SIG-M5 (cell line): ENCODE measurements at regions not wholly inside any gene's neighbourhood (a gene's known extent, or its start where the extent isn't known, plus 50 kb on each side); places are given as distances from the start of the nearest gene placed in this dataset.
"Not testable (repeated sequence)": the region's sequence is repeated elsewhere in the genome, so short reads cannot be mapped to it uniquely, and the experiment has no call there.

ENCODE experiments used
- DNase-seq: peaks from one replicate; lab custom pipeline; 2025; lab: John Stamatoyannopoulos, UW

GRCh38 chr13:87736849-87737385, 65.7 kb downstream of the SLITRK5 start:
- no peak for DNase-seq

DNA sequence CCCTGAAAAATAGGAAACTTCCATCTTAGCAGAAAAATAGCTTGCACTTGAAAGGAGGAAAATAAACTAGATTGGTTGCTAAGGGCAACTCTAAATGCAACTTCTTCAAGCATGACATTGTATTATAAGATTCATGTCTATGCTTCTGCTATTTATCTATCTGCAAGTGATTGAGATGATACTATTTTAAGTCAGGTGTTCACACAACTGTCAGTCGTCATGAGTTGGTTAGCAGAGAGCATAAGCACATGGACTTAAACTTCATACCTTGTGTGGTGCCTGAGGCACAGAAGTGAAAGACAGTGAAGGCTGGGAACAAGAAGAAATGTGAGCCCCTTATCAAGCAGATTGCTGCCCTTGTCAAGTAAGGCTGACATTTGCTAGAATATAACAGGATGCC, 82.9 kb downstream of the SLITRK5 start:
- DNase-seq = no peak

- no peak for DNase-seq
These were observed 98.3 kb downstream of the SLITRK5 start for GRCh38 chr13:87769445-87769844.

DNA sequence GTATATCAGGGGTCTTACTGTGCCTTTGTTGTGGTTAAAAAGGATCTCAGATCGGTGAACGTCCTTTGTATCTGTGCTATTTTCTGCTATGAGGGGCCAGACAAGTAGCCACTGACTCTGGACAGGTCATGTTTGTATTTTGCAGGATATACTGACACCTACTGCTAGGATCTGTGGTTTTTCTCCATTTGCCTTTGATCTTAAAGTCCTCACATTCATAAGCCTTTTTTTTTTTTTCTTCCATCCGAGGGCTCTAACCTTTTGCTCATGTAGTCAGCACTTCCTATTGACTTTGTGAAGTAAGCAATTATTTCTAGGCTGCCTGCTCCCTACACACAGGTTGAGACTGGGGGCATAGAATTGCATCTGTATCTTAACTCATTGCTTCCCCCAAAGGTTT, 106.2 kb downstream of the SLITRK5 start:
- no peak for DNase-seq

GRCh38 chr13:87778128-87778527, 107.0 kb downstream of the SLITRK5 start:
- DNase-seq = no peak

DNA sequence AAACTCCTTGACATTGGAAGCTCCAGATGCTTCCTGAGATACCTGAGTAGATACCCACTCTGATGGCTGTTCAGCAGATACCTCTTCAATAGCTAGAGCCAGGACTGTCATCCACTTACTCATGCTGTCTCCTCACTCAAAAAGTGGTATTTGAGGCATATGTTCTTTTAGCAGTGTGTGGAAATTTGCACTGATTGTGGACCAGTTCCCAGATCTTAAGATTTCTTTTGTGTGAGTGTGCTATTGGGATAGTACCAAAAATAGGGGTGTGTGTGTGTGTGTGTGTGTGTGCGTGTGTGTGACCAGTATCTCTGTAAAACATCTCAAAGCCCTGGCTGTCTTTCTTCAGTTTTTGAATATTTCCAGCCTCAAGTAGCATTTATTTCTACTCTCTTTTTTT, 108.3 kb downstream of the SLITRK5 start:
- DNase-seq = no peak

GRCh38 chr13:87783366-87783765, 112.2 kb downstream of the SLITRK5 start:
- DNase-seq = no peak

- DNase-seq = no peak
These were observed 117.2 kb downstream of the SLITRK5 start for GRCh38 chr13:87788363-87788762.

GRCh38 chr13:87792878-87793277, 121.7 kb downstream of the SLITRK5 start:
- DNase-seq = no peak

GRCh38 chr13:87798536-87798935, 127.4 kb downstream of the SLITRK5 start:
- no peak for DNase-seq

DNA sequence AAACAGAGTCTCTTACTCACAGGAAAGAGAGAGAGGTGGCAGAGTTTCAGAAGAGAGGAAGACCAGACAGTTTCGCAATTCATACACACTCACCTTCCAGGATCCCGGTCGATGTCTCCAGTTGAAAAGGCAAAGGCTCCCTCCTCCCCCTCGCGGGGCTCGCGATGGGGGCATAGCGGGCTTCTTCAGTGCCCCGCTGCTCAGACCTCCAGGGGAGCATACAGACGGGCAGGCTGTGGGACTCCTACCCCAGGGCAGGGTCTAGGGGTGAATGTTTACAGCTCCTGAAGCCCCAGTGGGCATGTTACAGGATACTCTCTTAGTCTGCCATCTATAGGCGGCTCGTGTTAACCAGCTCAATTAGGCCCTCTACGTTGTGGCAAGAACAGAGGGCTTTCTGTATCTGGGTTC, 139.2 kb downstream of the SLITRK5 start:
- DNase-seq = no peak

DNA sequence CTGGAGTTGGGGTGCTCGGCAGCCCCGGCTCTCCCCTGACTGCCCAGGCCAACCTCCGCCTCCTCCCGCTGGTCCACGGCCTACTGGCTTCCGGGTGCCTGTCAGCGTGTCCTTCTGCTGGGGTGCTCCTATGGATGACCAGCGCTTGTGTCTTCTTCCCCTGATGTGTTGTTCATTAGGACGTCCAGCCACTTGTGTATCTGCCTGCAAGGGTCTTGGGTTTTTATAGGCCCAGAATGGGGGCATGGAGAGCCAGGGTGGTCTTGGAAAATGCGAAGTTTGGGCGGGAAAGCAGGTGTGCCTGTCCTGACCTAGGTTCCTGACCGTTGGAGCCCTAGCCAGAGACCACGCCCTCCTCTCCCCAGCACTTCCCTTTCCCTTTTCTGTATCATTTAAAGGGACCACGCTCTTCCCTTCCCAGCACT, 139.8 kb downstream of the SLITRK5 start:
- DNase-seq = no peak

- no peak for DNase-seq
These were observed 143.2 kb downstream of the SLITRK5 start for GRCh38 chr13:87814403-87814802.

DNA sequence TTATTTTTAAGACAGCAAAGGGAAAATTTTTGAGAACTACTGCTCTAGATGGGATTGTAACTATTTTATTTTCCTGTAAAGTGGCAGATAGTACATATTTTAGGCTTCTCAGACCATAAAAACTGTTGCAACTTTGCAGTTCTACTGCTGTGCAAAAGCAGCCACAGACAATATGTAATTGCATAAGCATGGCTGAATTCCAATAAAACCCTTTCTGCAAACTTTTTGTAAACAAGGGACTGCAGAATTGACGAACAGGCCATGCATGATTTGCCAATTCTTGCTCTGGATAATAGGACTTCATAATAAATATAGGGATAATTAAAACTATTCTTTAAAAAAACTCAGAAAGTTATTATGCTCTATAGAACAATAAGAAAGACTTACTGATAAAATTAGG, 149.1 kb downstream of the SLITRK5 start:
- no peak for DNase-seq

GRCh38 chr13:87821512-87821911, 150.3 kb downstream of the SLITRK5 start:
- DNase-seq = no peak

DNA sequence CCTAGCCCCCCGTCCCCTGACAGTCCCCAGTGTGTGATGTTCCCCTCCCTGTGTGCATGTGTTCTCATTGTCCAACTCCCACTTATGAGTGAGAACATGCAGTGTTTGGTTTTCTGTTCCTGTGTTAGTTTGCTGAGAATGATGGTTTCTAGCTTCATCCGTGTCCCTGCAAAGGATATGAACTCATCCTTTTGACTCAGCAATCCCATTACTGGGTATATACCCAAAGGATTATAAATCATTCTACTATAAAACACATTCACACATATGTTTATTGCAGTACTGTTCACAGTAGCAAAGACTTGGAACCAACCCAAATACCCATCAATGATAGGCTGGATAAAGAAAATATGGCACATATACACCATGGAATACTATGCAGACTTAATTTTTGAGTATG, 155.1 kb downstream of the SLITRK5 start:
- DNase-seq = not testable (repeated sequence)

DNA sequence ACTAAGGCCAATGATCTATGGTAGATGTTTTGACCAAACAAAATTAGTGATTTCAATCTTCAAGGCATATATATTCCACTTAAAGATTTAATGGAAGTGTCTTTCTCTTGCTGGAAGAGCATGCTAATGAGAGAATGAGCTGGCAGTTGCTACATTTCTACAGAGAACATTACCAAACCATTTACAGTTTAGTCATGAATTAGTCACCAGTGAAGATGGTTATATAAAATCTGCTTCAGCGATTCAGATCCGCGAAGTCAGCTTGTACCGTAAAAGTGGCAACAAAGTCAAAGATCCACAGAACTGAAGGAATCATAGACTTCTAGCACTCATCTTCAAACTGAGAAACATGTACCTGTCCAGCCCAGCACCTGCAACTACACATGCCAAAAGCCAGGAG, 156.3 kb downstream of the SLITRK5 start:
- no peak for DNase-seq

DNA sequence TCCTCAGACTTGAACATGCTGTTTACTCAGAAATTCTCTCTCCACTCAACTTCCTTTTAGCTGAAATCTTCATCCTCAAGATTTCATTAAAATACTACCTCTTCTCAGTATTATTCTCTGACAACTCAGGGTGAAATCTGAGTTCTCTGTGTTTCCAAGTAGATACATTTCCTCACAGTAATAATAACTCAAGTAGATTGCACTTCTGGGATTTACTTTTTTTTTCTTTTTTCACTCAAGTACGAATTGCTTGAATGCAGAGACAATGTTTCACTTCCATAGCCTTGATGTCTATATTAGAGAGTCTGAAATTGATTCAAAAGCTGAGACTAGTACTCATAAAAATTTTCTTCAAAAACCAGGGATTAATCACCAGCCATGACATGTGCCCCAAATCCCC, 166.4 kb downstream of the SLITRK5 start:
- no peak for DNase-seq

DNA sequence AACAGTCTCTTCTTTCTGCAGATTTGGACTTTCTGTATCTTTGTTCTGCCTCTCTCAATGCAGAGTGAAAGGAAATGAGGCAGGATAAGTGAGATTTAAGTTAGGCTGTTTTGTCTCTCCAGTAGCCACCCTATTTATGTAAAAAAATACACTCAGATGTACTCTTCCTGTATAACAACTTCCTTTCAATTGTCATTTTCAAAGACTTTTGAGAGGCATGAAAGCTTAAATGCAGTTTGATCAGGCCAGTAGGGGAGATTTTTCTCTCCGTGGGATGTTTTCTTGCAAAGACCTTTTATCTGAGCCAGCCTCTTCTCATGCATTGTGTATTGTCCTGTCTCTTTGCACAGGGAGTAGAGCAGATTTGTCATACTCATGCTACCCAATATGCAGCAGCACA, 166.8 kb downstream of the SLITRK5 start:
- no peak for DNase-seq

GRCh38 chr13:87851410-87851809, 180.2 kb downstream of the SLITRK5 start:
- no peak for DNase-seq

- no peak for DNase-seq
These were observed 184.4 kb downstream of the SLITRK5 start for GRCh38 chr13:87855553-87855952.

GRCh38 chr13:87859261-87859660, 188.1 kb downstream of the SLITRK5 start:
- DNase-seq = no peak

GRCh38 chr13:87867426-87867825, 196.3 kb downstream of the SLITRK5 start:
- DNase-seq = no peak

- DNase-seq = no peak
These were observed 197.6 kb downstream of the SLITRK5 start for GRCh38 chr13:87868731-87869130.

- DNase-seq = no peak
These were observed 201.6 kb downstream of the SLITRK5 start for GRCh38 chr13:87872813-87873212.
